ENCODE measurements at regions not wholly inside any gene's neighbourhood (a gene's known extent, or its start where the extent isn't known, plus 50 kb on each side); places are given as distances from the start of the nearest gene placed in this dataset.

- 0% methylated on average over 1 of the region's 1 CpG for WGBS, 2 experiments (ENCODE audit: low coverage in 1 of 2, low lambda C conversion rate in 2 of 2, missing lambda C conversion rate in 2 of 2)
- Histone ChIP-seq H3F3A (ENCODE audit: insufficient read depth) (no peaks in the 10 kb centered on the region), H3K4me2 (ENCODE audit: unreplicated experiment) (no peak overlapping the region), H3K27me3 (replicated peaks; ENCODE audit: insufficient read depth) (peaks cover 65% of the 10 kb centered on the region), H3K79me2 (ENCODE audit: insufficient read depth) (no peaks in the 10 kb centered on the region), H3K4me1 (ENCODE audit: insufficient read depth) (no peaks in the 10 kb centered on the region), H3K9me2 (ENCODE audit: insufficient read depth) (no peaks in the 10 kb centered on the region), H4K20me1 (ENCODE audit: insufficient read depth) (no peaks in the 10 kb centered on the region), H2AFZ (no peak overlapping the region), H3K27ac (no peak overlapping the region), H3K36me3 (ENCODE audit: low read depth) (no peaks in the 10 kb centered on the region), H3K9me3 (ENCODE audit: low read depth) (no peaks in the 10 kb centered on the region), H3K9ac (no peak overlapping the region), H3K4me3 (no peak overlapping the region)
- no peak for DNase-seq
- in situ Hi-C loops (cut with MboI) = no loop called here
- no peak for TF ChIP-seq EZH2phosphoT487 (IDR thresholded peaks at IDR 0.05; ENCODE audit: insufficient read depth, low read depth)
- TF ChIP-seq EZH2 (IDR thresholded peaks at IDR 0.05; ENCODE audit: insufficient read depth, poor library complexity, severe bottlenecking) = no peak
Measured at GRCh38 chr6:87875781-87876180, 171.9 kb upstream of the SPACA1 start.

- Histone ChIP-seq H2AFZ (no peak overlapping the region), H3K9me2 (ENCODE audit: insufficient read depth) (no peaks in the 10 kb centered on the region), H3K9ac (no peak overlapping the region), H3K4me2 (ENCODE audit: unreplicated experiment) (no peak overlapping the region), H3K9me3 (ENCODE audit: low read depth) (no peaks in the 10 kb centered on the region), H3K79me2 (ENCODE audit: insufficient read depth) (no peaks in the 10 kb centered on the region), H3F3A (ENCODE audit: insufficient read depth) (no peaks in the 10 kb centered on the region), H3K4me3 (no peak overlapping the region), H3K27ac (no peak overlapping the region), H3K4me1 (ENCODE audit: insufficient read depth) (no peaks in the 10 kb centered on the region), H4K20me1 (ENCODE audit: insufficient read depth) (no peaks in the 10 kb centered on the region), H3K27me3 (replicated peaks; ENCODE audit: insufficient read depth) (peaks cover 46% of the 10 kb centered on the region), H3K36me3 (ENCODE audit: low read depth) (no peaks in the 10 kb centered on the region)
- TF ChIP-seq EZH2phosphoT487 (IDR thresholded peaks at IDR 0.05; ENCODE audit: insufficient read depth, low read depth) (no peak), EZH2 (IDR thresholded peaks at IDR 0.05; ENCODE audit: insufficient read depth, poor library complexity, severe bottlenecking) (no peak)
- 77% methylated on average over 3 of the region's 3 CpGs for WGBS, 2 experiments (ENCODE audit: low coverage in 1 of 2, low lambda C conversion rate in 2 of 2, missing lambda C conversion rate in 2 of 2)
- DNase-seq = no peak
- in situ Hi-C loops (cut with MboI) = no loop called here
Measured at GRCh38 chr6:87873556-87873955, 171.5 kb upstream of the AKIRIN2 start.

- H2AFZ ChIP-seq = no peak overlapping the region
- 6 to 8% methylated on average over 3 of the region's 3 CpGs for WGBS, 2 experiments (ENCODE audit: low coverage in 1 of 2, low lambda C conversion rate in 2 of 2, missing lambda C conversion rate in 2 of 2)
- in situ Hi-C loops (cut with MboI) = no loop called here
- TF ChIP-seq EZH2phosphoT487 (IDR thresholded peaks at IDR 0.05; ENCODE audit: insufficient read depth, low read depth) (no peak), EZH2 (IDR thresholded peaks at IDR 0.05; ENCODE audit: insufficient read depth, poor library complexity, severe bottlenecking) (no peak)
- H3K4me1 ChIP-seq (ENCODE audit: insufficient read depth) = no peaks in the 10 kb centered on the region
- no peak for DNase-seq
- H3K27ac ChIP-seq = no peak overlapping the region
- no peaks in the 10 kb centered on the region for H3K79me2 ChIP-seq (ENCODE audit: insufficient read depth)
- H3K9me3 ChIP-seq (ENCODE audit: low read depth) = no peaks in the 10 kb centered on the region
- H4K20me1 ChIP-seq (ENCODE audit: insufficient read depth) = no peaks in the 10 kb centered on the region
- H3K9ac ChIP-seq = no peak overlapping the region
- H3K9me2 ChIP-seq (ENCODE audit: insufficient read depth) = no peaks in the 10 kb centered on the region
- peaks cover 22% of the 10 kb centered on the region; the same call in 1 of the 2 replicates for H3K27me3 ChIP-seq (replicated peaks; ENCODE audit: insufficient read depth)
- no peaks in the 10 kb centered on the region for H3K36me3 ChIP-seq (ENCODE audit: low read depth)
- H3K4me3 ChIP-seq = no peak overlapping the region
- no peaks in the 10 kb centered on the region for H3F3A ChIP-seq (ENCODE audit: insufficient read depth)
- H3K4me2 ChIP-seq (ENCODE audit: unreplicated experiment) = no peak overlapping the region
Measured at GRCh38 chr6:87870556-87870955, 168.5 kb upstream of the AKIRIN2 start.

- WGBS, 2 experiments (ENCODE audit: low coverage in 1 of 2, low lambda C conversion rate in 2 of 2, missing lambda C conversion rate in 2 of 2) = 49% methylated on average over 7 of the region's 7 CpGs
- peaks cover 26% of the 10 kb centered on the region for H3K27me3 ChIP-seq (replicated peaks; ENCODE audit: insufficient read depth)
- H2AFZ ChIP-seq = no peak overlapping the region
- H3K36me3 ChIP-seq (ENCODE audit: low read depth) = no peaks in the 10 kb centered on the region
- H3K27ac ChIP-seq = no peak overlapping the region
- no peaks in the 10 kb centered on the region for H3K79me2 ChIP-seq (ENCODE audit: insufficient read depth)
- no peak overlapping the region for H3K4me2 ChIP-seq (ENCODE audit: unreplicated experiment)
- no peaks in the 10 kb centered on the region for H3F3A ChIP-seq (ENCODE audit: insufficient read depth)
- in situ Hi-C loops (cut with MboI) = no loop called here
- no peaks in the 10 kb centered on the region for H3K9me3 ChIP-seq (ENCODE audit: low read depth)
- no peak overlapping the region for H3K9ac ChIP-seq
- H4K20me1 ChIP-seq (ENCODE audit: insufficient read depth) = no peaks in the 10 kb centered on the region
- H3K4me1 ChIP-seq (ENCODE audit: insufficient read depth) = no peaks in the 10 kb centered on the region
- no peak for DNase-seq
- H3K9me2 ChIP-seq (ENCODE audit: insufficient read depth) = no peaks in the 10 kb centered on the region
- no peak overlapping the region for H3K4me3 ChIP-seq
- TF ChIP-seq EZH2phosphoT487 (IDR thresholded peaks at IDR 0.05; ENCODE audit: insufficient read depth, low read depth) (no peak), EZH2 (IDR thresholded peaks at IDR 0.05; ENCODE audit: insufficient read depth, poor library complexity, severe bottlenecking) (no peak)
Measured at GRCh38 chr6:87869064-87869905, 167.3 kb upstream of the AKIRIN2 start.

Data from GM23248 (cell line).